Nephron progenitor cell (in vitro differentiated cells): ENCODE measurements at regions not wholly inside any gene's neighbourhood (a gene's known extent, or its start where the extent isn't known, plus 50 kb on each side); places are given as distances from the start of the nearest gene placed in this dataset.

Experiments
- DNase-seq: peaks from one replicate; pipeline ENCODE4 v3.0.0; 2021
- H3K27ac Mint-ChIP-seq: 2 replicates; pipeline ENCODE4 v1.8.0; 2021; ENCODE audit warnings: mild to moderate bottlenecking, moderate library complexity, mixed read lengths
- H3K27me3 Mint-ChIP-seq: 2 replicates; pipeline ENCODE4 v1.8.0; 2021; ENCODE audit warnings: mild to moderate bottlenecking, low read depth, mixed read lengths; ENCODE audit not compliant: poor library complexity
- H3K36me3 Mint-ChIP-seq: 2 replicates; pipeline ENCODE4 v1.8.0; 2021; ENCODE audit warnings: low read depth, mixed read lengths
- H3K4me1 Mint-ChIP-seq: 2 replicates; pipeline ENCODE4 v1.8.0; 2021; ENCODE audit warnings: mixed read lengths
- H3K4me3 Mint-ChIP-seq: 2 replicates; pipeline ENCODE4 v1.8.0; 2021; ENCODE audit warnings: mild to moderate bottlenecking, moderate library complexity, mixed read lengths
- H3K9me3 Mint-ChIP-seq: 2 replicates; pipeline ENCODE4 v1.8.0; 2021; ENCODE audit warnings: mild to moderate bottlenecking, moderate library complexity, mixed read lengths
- CTCF ChIP-seq: fragments of 200-600 bp; sonication (generic); IDR thresholded peaks from 2 replicates; pipeline ENCODE4 v1.5.0; 2021; ENCODE audit warnings: antibody characterized with exemption

GRCh38 chr3:166489826-166490225 is 652.6 kb upstream of the BCHE start:
- Mint-ChIP-seq H3K27me3 (peaks cover 9% of the 10 kb centered on the region), H3K9me3 (no peaks in the 10 kb centered on the region), H3K4me3 (no peak overlapping the region), H3K4me1 (no peaks in the 10 kb centered on the region), H3K27ac (no peak overlapping the region), H3K36me3 (no peaks in the 10 kb centered on the region)
- DNase-seq: no peak
- TF ChIP-seq CTCF: no peak

- Mint-ChIP-seq H3K27me3 (peaks cover 9% of the 10 kb centered on the region), H3K36me3 (no peaks in the 10 kb centered on the region), H3K27ac (no peak overlapping the region), H3K9me3 (no peaks in the 10 kb centered on the region), H3K4me3 (no peak overlapping the region), H3K4me1 (no peaks in the 10 kb centered on the region)
- no peak for TF ChIP-seq CTCF
- DNase-seq: no peak
Measured at GRCh38 chr3:166488977-166489672, 651.9 kb upstream of the BCHE start.

- Mint-ChIP-seq H3K4me3 (no peak overlapping the region), H3K9me3 (no peaks in the 10 kb centered on the region), H3K4me1 (no peaks in the 10 kb centered on the region), H3K27ac (no peak overlapping the region), H3K27me3 (peaks cover 6% of the 10 kb centered on the region), H3K36me3 (no peaks in the 10 kb centered on the region)
- DNase-seq: no peak
- TF ChIP-seq CTCF: no peak
Measured at GRCh38 chr3:166484470-166484869, 647.2 kb upstream of the BCHE start.

GRCh38 chr3:166481340-166481739 is 644.1 kb upstream of the BCHE start:
- no peak for TF ChIP-seq CTCF

GRCh38 chr3:166478356-166478755 is 641.1 kb upstream of the BCHE start:
- Mint-ChIP-seq H3K36me3 (no peaks in the 10 kb centered on the region), H3K9me3 (no peaks in the 10 kb centered on the region), H3K4me1 (no peaks in the 10 kb centered on the region), H3K4me3 (no peak overlapping the region), H3K27ac (no peak overlapping the region), H3K27me3 (peaks cover 9% of the 10 kb centered on the region)
- DNase-seq: no peak
- no peak for TF ChIP-seq CTCF

More at GRCh38 chr3:166481340-166481739, 644.1 kb upstream of the BCHE start:
- no peak for DNase-seq
- no peaks in the 10 kb centered on the region for H3K9me3 Mint-ChIP-seq
- peaks cover 10% of the 10 kb centered on the region for H3K27me3 Mint-ChIP-seq
- no peaks in the 10 kb centered on the region for H3K36me3 Mint-ChIP-seq
- H3K4me1 Mint-ChIP-seq: no peaks in the 10 kb centered on the region
- H3K27ac Mint-ChIP-seq: no peak overlapping the region
- H3K4me3 Mint-ChIP-seq: no peak overlapping the region

- Mint-ChIP-seq H3K36me3 (no peaks in the 10 kb centered on the region), H3K4me1 (no peaks in the 10 kb centered on the region), H3K4me3 (no peak overlapping the region), H3K27me3 (no peaks in the 10 kb centered on the region), H3K9me3 (no peaks in the 10 kb centered on the region), H3K27ac (no peak overlapping the region)
- DNase-seq: no peak
- TF ChIP-seq CTCF: no peak
Measured at GRCh38 chr3:166473501-166473900, 636.3 kb upstream of the BCHE start.
